ENCODE measurements at regions not wholly inside any gene's neighbourhood (a gene's known extent, or its start where the extent isn't known, plus 50 kb on each side); places are given as distances from the start of the nearest gene placed in this dataset.

- Mint-ChIP-seq H3K4me3 (no peak overlapping the region), H3K9me3 (no peaks in the 10 kb centered on the region)
- intact Hi-C loops (cut with micrococcal nuclease) = no loop called here
Observed at GRCh38 chr17:15101175-15101574, 164.0 kb downstream of the PMP22 start.

DNA sequence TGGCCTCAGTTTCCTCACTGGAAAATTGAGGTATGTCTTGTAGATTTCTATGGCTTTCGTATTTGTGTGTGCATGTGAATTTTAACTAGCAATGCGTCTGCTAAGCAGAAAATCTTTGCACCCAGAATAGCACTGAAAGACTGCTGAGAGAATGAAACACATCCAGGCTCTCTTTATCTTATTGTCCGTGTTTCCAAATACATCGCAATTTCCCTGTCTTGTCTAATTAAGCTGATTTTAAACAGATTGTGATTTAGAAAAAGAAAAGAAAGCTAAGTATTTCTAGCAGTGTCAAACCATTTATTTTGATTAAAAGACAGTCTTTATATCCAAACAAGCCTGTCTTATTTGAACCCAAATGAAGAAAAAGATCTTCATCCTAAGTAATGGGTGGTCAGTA lies 168.6 kb downstream of the PMP22 start:
- Mint-ChIP-seq H3K27ac (no peak overlapping the region), H3K27me3 (ENCODE audit: insufficient read depth) (peaks cover 2% of the 10 kb centered on the region), H3K36me3 (ENCODE audit: low read depth) (no peaks in the 10 kb centered on the region), H3K4me3 (no peak overlapping the region), H3K9me3 (no peaks in the 10 kb centered on the region), H3K4me1 (ENCODE audit: low read depth) (no peaks in the 10 kb centered on the region)
- intact Hi-C loops (cut with micrococcal nuclease) = no loop called here
- DNase-seq (ENCODE audit: low spot score) = no peak

More at GRCh38 chr17:15101175-15101574, 164.0 kb downstream of the PMP22 start:
- no peak overlapping the region for H3K27ac Mint-ChIP-seq
- H3K4me1 Mint-ChIP-seq (ENCODE audit: low read depth) = no peaks in the 10 kb centered on the region
- peaks cover 2% of the 10 kb centered on the region for H3K27me3 Mint-ChIP-seq (ENCODE audit: insufficient read depth)
- no peaks in the 10 kb centered on the region for H3K36me3 Mint-ChIP-seq (ENCODE audit: low read depth)
- DNase-seq (ENCODE audit: low spot score) = no peak

DNA sequence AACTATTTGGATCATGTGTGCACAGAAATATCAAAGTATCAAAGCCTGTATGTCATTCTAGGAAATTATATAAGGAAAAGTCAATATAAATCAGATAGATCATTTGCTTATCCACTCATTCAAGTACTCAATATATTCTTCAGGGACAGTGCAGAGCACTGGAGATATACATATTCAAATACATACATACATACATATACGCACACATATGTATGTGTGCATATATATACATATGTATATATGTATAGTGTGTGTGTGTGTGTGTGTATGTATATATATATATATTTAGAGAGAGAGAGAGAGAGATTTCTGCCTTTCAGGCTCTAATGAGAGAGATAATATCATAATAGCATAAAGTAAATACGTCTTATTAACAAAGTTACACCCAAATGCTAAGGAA lies 169.2 kb downstream of the PMP22 start:
- peaks cover 2% of the 10 kb centered on the region for H3K27me3 Mint-ChIP-seq (ENCODE audit: insufficient read depth)
- H3K4me3 Mint-ChIP-seq = no peak overlapping the region
- no peaks in the 10 kb centered on the region for H3K9me3 Mint-ChIP-seq
- intact Hi-C loops (cut with micrococcal nuclease) = no loop called here
- H3K4me1 Mint-ChIP-seq (ENCODE audit: low read depth) = no peaks in the 10 kb centered on the region
- no peak overlapping the region for H3K27ac Mint-ChIP-seq
- no peaks in the 10 kb centered on the region for H3K36me3 Mint-ChIP-seq (ENCODE audit: low read depth)
- DNase-seq (ENCODE audit: low spot score) = no peak

GRCh38 chr17:15092762-15093161 lies 172.4 kb downstream of the PMP22 start:
- H3K36me3 Mint-ChIP-seq (ENCODE audit: low read depth) = no peaks in the 10 kb centered on the region

DNA sequence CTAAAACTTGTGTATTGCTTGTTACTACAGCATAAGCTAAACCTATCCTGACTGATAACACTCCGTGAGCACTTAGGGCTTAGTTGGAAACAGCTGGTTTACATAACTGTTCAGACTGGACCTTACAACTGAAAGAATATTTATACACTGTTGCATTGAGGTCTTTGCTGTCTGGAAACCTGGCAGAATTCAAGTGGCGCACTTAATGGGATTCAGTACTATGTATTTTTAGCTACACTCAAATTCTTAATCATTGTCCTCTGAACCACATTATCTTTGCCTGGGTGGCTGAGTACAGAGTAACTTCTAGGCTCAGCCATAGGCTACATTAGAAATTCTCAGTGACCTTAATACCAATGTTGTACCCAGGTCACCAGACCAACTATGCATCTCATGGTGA lies 172.9 kb downstream of the PMP22 start:
- H3K4me1 Mint-ChIP-seq (ENCODE audit: low read depth) = no peaks in the 10 kb centered on the region
- H3K9me3 Mint-ChIP-seq = no peaks in the 10 kb centered on the region
- H3K36me3 Mint-ChIP-seq (ENCODE audit: low read depth) = no peaks in the 10 kb centered on the region
- intact Hi-C loops (cut with micrococcal nuclease) = no loop called here
- H3K27ac Mint-ChIP-seq = no peak overlapping the region
- no peak overlapping the region for H3K4me3 Mint-ChIP-seq
- H3K27me3 Mint-ChIP-seq (ENCODE audit: insufficient read depth) = peaks cover 9% of the 10 kb centered on the region
- no peak for DNase-seq (ENCODE audit: low spot score)

More at GRCh38 chr17:15092762-15093161, 172.4 kb downstream of the PMP22 start:
- intact Hi-C loops (cut with micrococcal nuclease) = no loop called here
- Mint-ChIP-seq H3K4me3 (no peak overlapping the region), H3K27ac (no peak overlapping the region), H3K9me3 (no peaks in the 10 kb centered on the region), H3K4me1 (ENCODE audit: low read depth) (no peaks in the 10 kb centered on the region), H3K27me3 (ENCODE audit: insufficient read depth) (peaks cover 9% of the 10 kb centered on the region)
- no peak for DNase-seq (ENCODE audit: low spot score)

GRCh38 chr17:15091825-15092224 lies 173.3 kb downstream of the PMP22 start:
- no peaks in the 10 kb centered on the region for H3K4me1 Mint-ChIP-seq (ENCODE audit: low read depth)
- H3K36me3 Mint-ChIP-seq (ENCODE audit: low read depth) = no peaks in the 10 kb centered on the region
- no peak for DNase-seq (ENCODE audit: low spot score)
- H3K27me3 Mint-ChIP-seq (ENCODE audit: insufficient read depth) = peaks cover 9% of the 10 kb centered on the region
- no peaks in the 10 kb centered on the region for H3K9me3 Mint-ChIP-seq
- H3K27ac Mint-ChIP-seq = no peak overlapping the region
- H3K4me3 Mint-ChIP-seq = no peak overlapping the region
- intact Hi-C loops (cut with micrococcal nuclease) = no loop called here

DNA sequence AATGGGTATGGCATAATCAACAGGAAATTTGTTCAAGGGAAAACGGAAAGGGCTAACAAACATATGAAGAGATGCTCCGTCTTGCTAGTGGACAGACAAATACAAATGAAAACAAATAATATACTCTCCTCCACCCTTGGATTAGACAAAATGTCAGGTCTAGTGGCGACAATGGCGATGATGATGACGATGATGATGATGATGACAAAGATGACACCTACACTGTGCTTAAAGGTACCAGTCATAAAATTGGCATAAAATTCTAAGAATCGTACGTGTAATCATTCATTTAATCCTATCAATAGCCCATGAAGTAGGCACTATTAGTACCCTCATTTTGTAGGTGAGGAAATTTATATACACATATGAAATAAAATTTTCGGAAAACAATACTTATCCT lies 174.6 kb downstream of the PMP22 start:
- Mint-ChIP-seq H3K27ac (no peak overlapping the region), H3K27me3 (ENCODE audit: insufficient read depth) (peaks cover 9% of the 10 kb centered on the region), H3K4me3 (no peak overlapping the region), H3K4me1 (ENCODE audit: low read depth) (no peaks in the 10 kb centered on the region), H3K9me3 (no peaks in the 10 kb centered on the region), H3K36me3 (ENCODE audit: low read depth) (no peaks in the 10 kb centered on the region)
- no peak for DNase-seq (ENCODE audit: low spot score)
- intact Hi-C loops (cut with micrococcal nuclease) = no loop called here

DNA sequence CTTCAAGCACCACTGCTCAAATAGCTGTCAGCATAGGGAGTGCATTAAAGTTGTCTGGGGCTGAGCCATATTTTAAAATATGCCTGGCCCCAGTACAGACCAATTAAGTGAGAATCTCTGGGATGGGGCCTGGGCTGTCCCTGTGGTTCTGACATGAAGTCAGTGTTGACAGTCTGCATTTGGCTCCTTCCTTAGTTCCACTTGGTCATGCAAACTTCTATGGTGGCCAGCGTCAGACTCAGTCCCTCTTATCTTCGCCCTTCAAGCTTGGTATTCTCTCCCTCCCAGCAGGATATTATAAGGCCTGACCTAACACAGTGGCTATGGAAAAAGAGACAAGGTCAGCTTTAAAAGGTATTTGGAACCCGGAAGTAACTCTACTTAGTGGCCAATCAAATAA lies 177.2 kb downstream of the PMP22 start:
- intact Hi-C loops (cut with micrococcal nuclease) = no loop called here
- no peak overlapping the region for H3K4me3 Mint-ChIP-seq
- H3K9me3 Mint-ChIP-seq = no peaks in the 10 kb centered on the region
- DNase-seq (ENCODE audit: low spot score) = no peak
- H3K27ac Mint-ChIP-seq = no peak overlapping the region
- H3K27me3 Mint-ChIP-seq (ENCODE audit: insufficient read depth) = peaks cover 9% of the 10 kb centered on the region
- H3K36me3 Mint-ChIP-seq (ENCODE audit: low read depth) = no peaks in the 10 kb centered on the region
- no peaks in the 10 kb centered on the region for H3K4me1 Mint-ChIP-seq (ENCODE audit: low read depth)

GRCh38 chr17:15086776-15087295 lies 178.3 kb downstream of the PMP22 start:
- H3K4me3 Mint-ChIP-seq = no peak overlapping the region
- intact Hi-C loops (cut with micrococcal nuclease) = no loop called here
- H3K36me3 Mint-ChIP-seq (ENCODE audit: low read depth) = no peaks in the 10 kb centered on the region
- H3K9me3 Mint-ChIP-seq = no peaks in the 10 kb centered on the region
- peaks cover 9% of the 10 kb centered on the region for H3K27me3 Mint-ChIP-seq (ENCODE audit: insufficient read depth)
- no peak overlapping the region for H3K27ac Mint-ChIP-seq
- no peaks in the 10 kb centered on the region for H3K4me1 Mint-ChIP-seq (ENCODE audit: low read depth)
- no peak for DNase-seq (ENCODE audit: low spot score)

DNA sequence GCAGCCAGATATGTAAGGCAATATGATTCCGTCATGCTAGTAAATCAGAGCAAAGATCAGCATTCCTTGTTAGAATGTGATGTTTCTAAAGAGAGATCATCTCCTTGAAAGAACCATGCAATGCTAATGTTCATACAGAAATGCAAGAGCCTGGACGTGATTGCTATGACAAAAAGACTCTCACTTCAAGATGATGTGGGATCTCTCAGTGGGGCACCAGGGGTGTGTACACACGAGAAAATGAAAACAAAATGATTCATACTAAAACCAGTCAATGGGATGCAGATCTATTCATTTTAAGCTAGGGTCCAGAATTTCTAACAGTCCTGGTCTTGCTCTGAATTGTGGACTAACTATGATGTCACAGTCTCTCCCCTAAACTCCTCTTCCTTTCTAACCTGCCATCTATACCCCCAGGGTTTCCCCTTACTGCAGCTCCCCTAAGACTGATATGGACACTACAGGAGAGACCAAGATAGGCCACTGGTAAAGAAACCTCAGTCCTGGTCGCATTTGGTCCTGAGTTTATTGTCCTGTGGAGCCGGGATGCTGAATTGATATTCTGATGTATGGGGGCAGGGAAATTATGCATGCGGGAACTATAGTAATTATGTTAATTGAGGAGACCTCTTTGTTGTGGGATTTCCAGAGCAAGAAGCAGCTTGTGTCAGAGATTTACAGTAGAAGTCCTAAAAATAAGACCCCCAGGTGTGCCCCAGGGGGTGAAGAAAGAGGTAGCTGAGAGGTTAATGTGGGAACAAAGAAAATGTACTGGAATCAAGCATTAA lies 179.0 kb downstream of the PMP22 start:
- Mint-ChIP-seq H3K27me3 (ENCODE audit: insufficient read depth) (peaks cover 9% of the 10 kb centered on the region), H3K4me1 (ENCODE audit: low read depth) (no peaks in the 10 kb centered on the region), H3K36me3 (ENCODE audit: low read depth) (no peaks in the 10 kb centered on the region), H3K9me3 (no peaks in the 10 kb centered on the region), H3K4me3 (no peak overlapping the region), H3K27ac (no peak overlapping the region)
- intact Hi-C loops (cut with micrococcal nuclease) = no loop called here
- DNase-seq (ENCODE audit: low spot score) = no peak

- no peaks in the 10 kb centered on the region for H3K4me1 Mint-ChIP-seq (ENCODE audit: low read depth)
- H3K27me3 Mint-ChIP-seq (ENCODE audit: insufficient read depth) = peaks cover 1% of the 10 kb centered on the region
- no peaks in the 10 kb centered on the region for H3K36me3 Mint-ChIP-seq (ENCODE audit: low read depth)
- no peak for DNase-seq (ENCODE audit: low spot score)
- intact Hi-C loops (cut with micrococcal nuclease) = no loop called here
- no peaks in the 10 kb centered on the region for H3K9me3 Mint-ChIP-seq
- no peak overlapping the region for H3K27ac Mint-ChIP-seq
- no peak overlapping the region for H3K4me3 Mint-ChIP-seq
Observed at GRCh38 chr17:15083225-15083624, 181.9 kb downstream of the PMP22 start.

- no peak for DNase-seq (ENCODE audit: low spot score)
- no peaks in the 10 kb centered on the region for H3K4me1 Mint-ChIP-seq (ENCODE audit: low read depth)
- no peak overlapping the region for H3K4me3 Mint-ChIP-seq
- H3K9me3 Mint-ChIP-seq = no peaks in the 10 kb centered on the region
- intact Hi-C loops (cut with micrococcal nuclease) = no loop called here
- H3K36me3 Mint-ChIP-seq (ENCODE audit: low read depth) = no peaks in the 10 kb centered on the region
- peaks cover 1% of the 10 kb centered on the region for H3K27me3 Mint-ChIP-seq (ENCODE audit: insufficient read depth)
- no peak overlapping the region for H3K27ac Mint-ChIP-seq
Observed at GRCh38 chr17:15081008-15081407, 184.1 kb downstream of the PMP22 start.

GRCh38 chr17:15078570-15078969 lies 186.6 kb downstream of the PMP22 start:
- Mint-ChIP-seq H3K27ac (no peak overlapping the region), H3K4me3 (no peak overlapping the region), H3K9me3 (no peaks in the 10 kb centered on the region), H3K4me1 (ENCODE audit: low read depth) (no peaks in the 10 kb centered on the region), H3K27me3 (ENCODE audit: insufficient read depth) (peaks cover 1% of the 10 kb centered on the region), H3K36me3 (ENCODE audit: low read depth) (no peaks in the 10 kb centered on the region)
- no peak for DNase-seq (ENCODE audit: low spot score)
- intact Hi-C loops (cut with micrococcal nuclease) = no loop called here

Measured in activated T-helper 1 cell treated with anti-CD3 and anti-CD28 coated beads, Interleukin-12 subunit alpha, Interleukin-12 subunit beta, Interleukin-2, Interleukin-4 antibody, amounts not matched to agents 30 ng/mL and 10 ng/mL and 1 ng/mL, durations not matched to agents 14 hours and 24 hours and 36 hours (primary cell).